NCI-H187 treated with DMSO at 0.1 percent for 48 hours (cell line): ENCODE measurements at regions not wholly inside any gene's neighbourhood (a gene's known extent, or its start where the extent isn't known, plus 50 kb on each side); places are given as distances from the start of the nearest gene placed in this dataset.

Experiments
- DNase-seq: peaks from one replicate; lab custom pipeline; 2025; lab: John Stamatoyannopoulos, UW

- DNase-seq, result no peak
Observed at GRCh38 chr3:111476701-111477100, 65.3 kb upstream of the CD96 start.

- no peak for DNase-seq
Observed at GRCh38 chr3:111480091-111480490, 61.9 kb upstream of the CD96 start.

DNA sequence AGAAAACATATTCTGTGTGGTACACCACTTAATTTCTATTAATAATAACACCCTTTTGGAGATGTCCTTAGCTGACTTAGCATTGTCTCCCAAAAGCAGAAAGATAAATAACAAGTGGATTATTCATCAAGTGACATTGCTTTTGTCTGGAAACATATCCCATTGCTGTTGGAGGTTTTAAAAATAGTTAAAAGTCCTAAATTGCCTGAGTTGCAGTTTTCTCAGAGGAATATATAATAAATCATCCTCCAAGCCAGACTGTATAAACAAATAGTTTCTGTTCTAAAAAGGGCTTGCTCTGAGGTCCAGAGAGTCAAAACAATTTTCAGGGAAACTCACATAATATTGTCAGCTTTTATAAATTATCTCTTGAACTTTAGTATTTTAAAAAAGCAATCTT is 60.4 kb upstream of the CD96 start:
- DNase-seq, result no peak

- DNase-seq, result no peak
Observed at GRCh38 chr3:111482574-111482973, 59.4 kb upstream of the CD96 start.

GRCh38 chr3:111485086-111485485 is 56.9 kb upstream of the CD96 start:
- no peak for DNase-seq
